GM23338 (cell line): ENCODE measurements at regions not wholly inside any gene's neighbourhood (a gene's known extent, or its start where the extent isn't known, plus 50 kb on each side); places are given as distances from the start of the nearest gene placed in this dataset.

ENCODE experiments used
- ATAC-seq: fragments of 200-7000 bp; cut with Tn5 transposase; 3 replicates; pipeline ENCODE4 v1.9.1; 2020
- DNase-seq: peaks from one replicate; pipeline ENCODE4 v3.0.0-alpha.2; 2015; ENCODE audit warnings: low spot score
- H2AFZ ChIP-seq: fragments of 200-600 bp; sonication (generic); 2 replicates; pipeline ENCODE4 v1.8.0; 2016; ENCODE audit warnings: antibody characterized with exemption, mild to moderate bottlenecking, moderate library complexity
- H3F3A ChIP-seq: fragments of 200-600 bp; sonication (generic); replicated peaks from 2 replicates; pipeline ENCODE4 v1.8.0; 2017; ENCODE audit warnings: antibody characterized with exemption, mixed run types, low read depth
- H3K27ac ChIP-seq: fragments of 200-600 bp; sonication (generic); 2 replicates; pipeline ENCODE4 v1.6.1; 2016; ENCODE audit warnings: low read depth
- H3K27me3 ChIP-seq: fragments of 200-600 bp; sonication (generic); 2 replicates; pipeline ENCODE4 v1.8.0; 2016; ENCODE audit warnings: mild to moderate bottlenecking, mixed run types, moderate library complexity; ENCODE audit not compliant: insufficient read depth
- H3K36me3 ChIP-seq: fragments of 200-600 bp; sonication (generic); 2 replicates; pipeline ENCODE4 v1.8.0; 2016; ENCODE audit warnings: mild to moderate bottlenecking; ENCODE audit not compliant: insufficient read depth
- H3K4me1 ChIP-seq: fragments of 200-600 bp; sonication (generic); 2 replicates; pipeline ENCODE4 v1.8.0; 2016; ENCODE audit warnings: mild to moderate bottlenecking, moderate library complexity; ENCODE audit not compliant: insufficient read depth
- H3K4me2 ChIP-seq: fragments of 200-600 bp; sonication (generic); 2 replicates; pipeline ENCODE4 v1.7.1; 2017; ENCODE audit warnings: mixed run types
- H3K4me3 ChIP-seq: fragments of 200-600 bp; sonication (generic); 2 replicates; pipeline ENCODE4 v1.6.1; 2016; ENCODE audit warnings: mixed run types
- H3K79me2 ChIP-seq: fragments of 200-600 bp; sonication (generic); replicated peaks from 2 replicates; pipeline ENCODE4 v1.8.0; 2017; ENCODE audit warnings: mild to moderate bottlenecking; ENCODE audit not compliant: insufficient read depth
- H3K9me2 ChIP-seq: fragments of 200-600 bp; sonication (generic); 2 replicates; pipeline ENCODE4 v1.8.0; 2017; ENCODE audit not compliant: insufficient read depth
- H4K20me1 ChIP-seq: fragments of 200-600 bp; sonication (generic); replicated peaks from 2 replicates; pipeline ENCODE4 v1.8.0; 2017; ENCODE audit warnings: mild to moderate bottlenecking; ENCODE audit not compliant: insufficient read depth
- H3K27ac Mint-ChIP-seq: 2 replicates; pipeline ENCODE4 v1.8.0; 2020; ENCODE audit warnings: inconsistent platforms, mild to moderate bottlenecking, moderate library complexity, mixed read lengths
- H3K27me3 Mint-ChIP-seq: 3 replicates; pipeline ENCODE4 v1.8.0; 2022; ENCODE audit warnings: low read depth, mild to moderate bottlenecking, moderate library complexity, mixed read lengths, inconsistent platforms; ENCODE audit not compliant: insufficient read depth, poor library complexity
- H3K36me3 Mint-ChIP-seq: 3 replicates; pipeline ENCODE4 v1.8.0; 2021; ENCODE audit warnings: low read depth, mild to moderate bottlenecking, inconsistent platforms, moderate library complexity, mixed read lengths
- H3K4me1 Mint-ChIP-seq: 3 replicates; pipeline ENCODE4 v1.8.0; 2020; ENCODE audit warnings: mild to moderate bottlenecking, inconsistent platforms, mixed read lengths
- H3K4me3 Mint-ChIP-seq: 3 replicates; pipeline ENCODE4 v1.8.0; 2021; ENCODE audit warnings: moderate library complexity, mild to moderate bottlenecking, inconsistent platforms, mixed read lengths
- H3K9me3 Mint-ChIP-seq: 3 replicates; pipeline ENCODE4 v1.8.0; 2020; ENCODE audit warnings: moderate library complexity, mild to moderate bottlenecking, inconsistent platforms, mixed read lengths
- EZH2 ChIP-seq: fragments of 200-600 bp; sonication (generic); IDR thresholded peaks from one replicate; pipeline ENCODE4 v1.8.0; 2017; ENCODE audit warnings: antibody characterized with exemption, mild to moderate bottlenecking, low read depth; ENCODE audit not compliant: unreplicated experiment
- EZH2phosphoT487 ChIP-seq: fragments of 200-600 bp; sonication (generic); IDR thresholded peaks from one replicate; pipeline ENCODE4 v1.8.1; 2018; ENCODE audit warnings: antibody characterized with exemption; ENCODE audit not compliant: unreplicated experiment
- NANOG ChIP-seq: IDR thresholded peaks from 2 replicates; pipeline ENCODE4 v1.6.1; 2016; ENCODE audit warnings: antibody characterized with exemption, borderline replicate concordance
- POLR2AphosphoS5 ChIP-seq: IDR thresholded peaks from 2 replicates; pipeline ENCODE4 v1.6.1; 2016; ENCODE audit warnings: antibody characterized with exemption, low read depth
- ZNF331 ChIP-seq: fragments of 250-450 bp; sonication (Bioruptor Pico); IDR thresholded peaks from 2 replicates; pipeline ENCODE4 v1.5.0; 2020; ENCODE audit warnings: low read depth, mild to moderate bottlenecking, moderate library complexity
- TF ChIP-seq, protein P1 (sequence below): fragments of 250-450 bp; sonication (Bioruptor Pico); IDR thresholded peaks from 2 replicates; pipeline ENCODE4 v1.5.0; 2020; ENCODE audit warnings: mild to moderate bottlenecking, moderate library complexity
- TF ChIP-seq, protein P2 (sequence below): IDR thresholded peaks from one replicate; pipeline ENCODE4 v1.6.1; 2018; ENCODE audit warnings: antibody characterized with exemption; ENCODE audit not compliant: unreplicated experiment
- TF ChIP-seq, protein P3 (sequence below), 2 experiments: fragments of 200-600 bp in 1 of 2; sonication (generic) in 1 of 2; conservative IDR thresholded peaks; 2 replicates each; pipeline versions ENCODE4 v1.5.1 to v1.6.1; 2016 to 2017; ENCODE audit warnings: antibody characterized with exemption in 2 of 2, low read depth in 2 of 2, mild to moderate bottlenecking in 2 of 2, moderate library complexity in 1 of 2
- TF ChIP-seq, protein P4 (sequence below): IDR thresholded peaks from 2 replicates; pipeline ENCODE4 v1.6.1; 2016; ENCODE audit warnings: antibody characterized with exemption

DNA sequence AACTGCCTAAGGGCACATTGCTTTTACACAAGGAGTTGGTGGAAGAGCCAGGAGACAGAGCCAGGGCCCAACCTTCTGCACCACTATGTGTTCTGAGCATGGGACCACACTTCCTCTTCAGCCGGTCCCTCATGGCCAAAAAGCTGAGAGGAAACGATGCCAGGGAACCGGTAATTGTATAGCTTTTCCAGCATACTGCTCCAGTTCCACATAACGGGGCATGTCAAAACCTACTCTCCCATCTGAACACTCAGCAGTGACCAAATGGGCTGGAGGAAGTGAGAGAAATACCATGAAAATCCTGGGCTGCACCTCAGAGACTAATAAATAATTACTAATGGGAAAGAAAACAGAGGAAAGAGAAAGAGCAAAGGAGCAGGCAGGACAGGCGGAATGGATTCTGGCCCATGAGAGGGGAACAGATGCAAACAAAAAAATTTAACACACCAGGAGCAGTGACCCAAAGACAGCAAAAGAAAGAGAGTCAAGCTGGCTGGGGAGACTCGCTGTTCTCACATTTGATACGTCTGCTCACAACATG lies 52.0 kb upstream of the BMP2 start:
- H3K4me1 Mint-ChIP-seq, result peaks cover 5% of the 10 kb centered on the region; the same call in 2 of the 3 replicates
- no peak overlapping the region for H3K4me3 ChIP-seq
- H3K27me3 ChIP-seq, result no peaks in the 10 kb centered on the region
- TF ChIP-seq, protein P1, sequence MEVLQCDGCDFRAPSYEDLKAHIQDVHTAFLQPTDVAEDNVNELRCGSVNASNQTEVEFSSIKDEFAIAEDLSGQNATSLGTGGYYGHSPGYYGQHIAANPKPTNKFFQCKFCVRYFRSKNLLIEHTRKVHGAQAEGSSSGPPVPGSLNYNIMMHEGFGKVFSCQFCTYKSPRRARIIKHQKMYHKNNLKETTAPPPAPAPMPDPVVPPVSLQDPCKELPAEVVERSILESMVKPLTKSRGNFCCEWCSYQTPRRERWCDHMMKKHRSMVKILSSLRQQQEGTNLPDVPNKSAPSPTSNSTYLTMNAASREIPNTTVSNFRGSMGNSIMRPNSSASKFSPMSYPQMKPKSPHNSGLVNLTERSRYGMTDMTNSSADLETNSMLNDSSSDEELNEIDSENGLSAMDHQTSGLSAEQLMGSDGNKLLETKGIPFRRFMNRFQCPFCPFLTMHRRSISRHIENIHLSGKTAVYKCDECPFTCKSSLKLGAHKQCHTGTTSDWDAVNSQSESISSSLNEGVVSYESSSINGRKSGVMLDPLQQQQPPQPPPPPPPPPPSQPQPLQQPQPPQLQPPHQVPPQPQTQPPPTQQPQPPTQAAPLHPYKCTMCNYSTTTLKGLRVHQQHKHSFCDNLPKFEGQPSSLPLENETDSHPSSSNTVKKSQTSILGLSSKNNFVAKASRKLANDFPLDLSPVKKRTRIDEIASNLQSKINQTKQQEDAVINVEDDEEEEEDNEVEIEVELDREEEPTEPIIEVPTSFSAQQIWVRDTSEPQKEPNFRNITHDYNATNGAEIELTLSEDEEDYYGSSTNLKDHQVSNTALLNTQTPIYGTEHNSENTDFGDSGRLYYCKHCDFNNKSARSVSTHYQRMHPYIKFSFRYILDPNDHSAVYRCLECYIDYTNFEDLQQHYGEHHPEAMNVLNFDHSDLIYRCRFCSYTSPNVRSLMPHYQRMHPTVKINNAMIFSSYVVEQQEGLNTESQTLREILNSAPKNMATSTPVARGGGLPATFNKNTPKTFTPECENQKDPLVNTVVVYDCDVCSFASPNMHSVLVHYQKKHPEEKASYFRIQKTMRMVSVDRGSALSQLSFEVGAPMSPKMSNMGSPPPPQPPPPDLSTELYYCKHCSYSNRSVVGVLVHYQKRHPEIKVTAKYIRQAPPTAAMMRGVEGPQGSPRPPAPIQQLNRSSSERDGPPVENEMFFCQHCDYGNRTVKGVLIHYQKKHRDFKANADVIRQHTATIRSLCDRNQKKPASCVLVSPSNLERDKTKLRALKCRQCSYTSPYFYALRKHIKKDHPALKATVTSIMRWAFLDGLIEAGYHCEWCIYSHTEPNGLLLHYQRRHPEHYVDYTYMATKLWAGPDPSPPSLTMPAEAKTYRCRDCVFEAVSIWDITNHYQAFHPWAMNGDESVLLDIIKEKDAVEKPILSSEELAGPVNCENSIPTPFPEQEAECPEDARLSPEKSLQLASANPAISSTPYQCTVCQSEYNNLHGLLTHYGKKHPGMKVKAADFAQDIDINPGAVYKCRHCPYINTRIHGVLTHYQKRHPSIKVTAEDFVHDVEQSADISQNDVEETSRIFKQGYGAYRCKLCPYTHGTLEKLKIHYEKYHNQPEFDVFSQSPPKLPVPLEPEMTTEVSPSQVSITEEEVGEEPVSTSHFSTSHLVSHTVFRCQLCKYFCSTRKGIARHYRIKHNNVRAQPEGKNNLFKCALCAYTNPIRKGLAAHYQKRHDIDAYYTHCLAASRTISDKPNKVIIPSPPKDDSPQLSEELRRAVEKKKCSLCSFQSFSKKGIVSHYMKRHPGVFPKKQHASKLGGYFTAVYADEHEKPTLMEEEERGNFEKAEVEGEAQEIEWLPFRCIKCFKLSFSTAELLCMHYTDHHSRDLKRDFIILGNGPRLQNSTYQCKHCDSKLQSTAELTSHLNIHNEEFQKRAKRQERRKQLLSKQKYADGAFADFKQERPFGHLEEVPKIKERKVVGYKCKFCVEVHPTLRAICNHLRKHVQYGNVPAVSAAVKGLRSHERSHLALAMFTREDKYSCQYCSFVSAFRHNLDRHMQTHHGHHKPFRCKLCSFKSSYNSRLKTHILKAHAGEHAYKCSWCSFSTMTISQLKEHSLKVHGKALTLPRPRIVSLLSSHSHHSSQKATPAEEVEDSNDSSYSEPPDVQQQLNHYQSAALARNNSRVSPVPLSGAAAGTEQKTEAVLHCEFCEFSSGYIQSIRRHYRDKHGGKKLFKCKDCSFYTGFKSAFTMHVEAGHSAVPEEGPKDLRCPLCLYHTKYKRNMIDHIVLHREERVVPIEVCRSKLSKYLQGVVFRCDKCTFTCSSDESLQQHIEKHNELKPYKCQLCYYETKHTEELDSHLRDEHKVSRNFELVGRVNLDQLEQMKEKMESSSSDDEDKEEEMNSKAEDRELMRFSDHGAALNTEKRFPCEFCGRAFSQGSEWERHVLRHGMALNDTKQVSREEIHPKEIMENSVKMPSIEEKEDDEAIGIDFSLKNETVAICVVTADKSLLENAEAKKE (CRISPR knock-in tag), result no peak
- H3K9me3 Mint-ChIP-seq, result peaks cover 5% of the 10 kb centered on the region; the same call in 2 of the 3 replicates
- peaks cover 7% of the 10 kb centered on the region for H3K9me2 ChIP-seq
- DNase-seq, result no peak
- no peak overlapping the region for H3K4me2 ChIP-seq
- H3K36me3 ChIP-seq, result no peaks in the 10 kb centered on the region
- no peak overlapping the region for H3K4me3 Mint-ChIP-seq
- no peak for ATAC-seq
- no peaks in the 10 kb centered on the region for H3K36me3 Mint-ChIP-seq
- H3K27ac Mint-ChIP-seq, result no peak overlapping the region
- no peak overlapping the region for H3K27ac ChIP-seq
- peaks cover 2% of the 10 kb centered on the region for H3K27me3 Mint-ChIP-seq
- H4K20me1 ChIP-seq, result no peaks in the 10 kb centered on the region
- H3K79me2 ChIP-seq, result no peaks in the 10 kb centered on the region
- H2AFZ ChIP-seq, result no peak overlapping the region; the same call in 1 of the 2 replicates
- H3K4me1 ChIP-seq, result no peaks in the 10 kb centered on the region
- H3F3A ChIP-seq, result no peaks in the 10 kb centered on the region

DNA sequence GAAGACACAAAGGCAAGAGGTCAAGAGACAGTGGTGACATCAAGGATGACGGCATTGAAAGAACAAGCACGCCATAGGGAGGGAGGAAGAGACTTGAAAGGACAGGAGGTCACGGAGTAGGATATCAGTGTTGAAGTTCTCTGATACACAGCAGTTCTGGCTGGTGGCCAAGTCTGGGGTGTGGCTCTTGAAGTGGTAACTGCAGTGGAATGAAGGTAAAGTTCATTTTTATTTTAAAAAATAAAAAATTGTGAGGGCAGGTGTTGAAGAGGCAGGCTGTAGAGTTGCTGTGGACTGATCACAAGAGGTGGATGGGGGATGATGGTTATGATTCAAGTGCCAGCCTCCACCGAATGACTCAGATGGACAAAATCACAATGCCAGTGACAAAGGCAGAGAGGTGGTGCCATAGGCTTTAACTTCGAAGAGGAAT lies 53.2 kb upstream of the BMP2 start:
- Histone ChIP-seq H3K4me3 (no peak overlapping the region), H3K4me2 (no peak overlapping the region), H3F3A (no peaks in the 10 kb centered on the region), H3K27ac (no peak overlapping the region), H4K20me1 (no peaks in the 10 kb centered on the region), H3K4me1 (no peaks in the 10 kb centered on the region), H3K79me2 (no peaks in the 10 kb centered on the region), H2AFZ (no peak overlapping the region), H3K27me3 (no peaks in the 10 kb centered on the region), H3K9me2 (peaks cover 7% of the 10 kb centered on the region), H3K36me3 (no peaks in the 10 kb centered on the region)
- peaks cover 2% of the 10 kb centered on the region; the same call in 2 of the 3 replicates for H3K9me3 Mint-ChIP-seq
- H3K27ac Mint-ChIP-seq, result no peak overlapping the region
- peaks cover 2% of the 10 kb centered on the region for H3K27me3 Mint-ChIP-seq
- H3K4me3 Mint-ChIP-seq, result no peak overlapping the region
- H3K36me3 Mint-ChIP-seq, result no peaks in the 10 kb centered on the region
- DNase-seq, result no peak
- peaks cover 5% of the 10 kb centered on the region; the same call in 2 of the 3 replicates for H3K4me1 Mint-ChIP-seq
- no peak for ATAC-seq
- TF ChIP-seq EZH2, result no peak
- TF ChIP-seq EZH2phosphoT487, result no peak
- TF ChIP-seq, protein P2, sequence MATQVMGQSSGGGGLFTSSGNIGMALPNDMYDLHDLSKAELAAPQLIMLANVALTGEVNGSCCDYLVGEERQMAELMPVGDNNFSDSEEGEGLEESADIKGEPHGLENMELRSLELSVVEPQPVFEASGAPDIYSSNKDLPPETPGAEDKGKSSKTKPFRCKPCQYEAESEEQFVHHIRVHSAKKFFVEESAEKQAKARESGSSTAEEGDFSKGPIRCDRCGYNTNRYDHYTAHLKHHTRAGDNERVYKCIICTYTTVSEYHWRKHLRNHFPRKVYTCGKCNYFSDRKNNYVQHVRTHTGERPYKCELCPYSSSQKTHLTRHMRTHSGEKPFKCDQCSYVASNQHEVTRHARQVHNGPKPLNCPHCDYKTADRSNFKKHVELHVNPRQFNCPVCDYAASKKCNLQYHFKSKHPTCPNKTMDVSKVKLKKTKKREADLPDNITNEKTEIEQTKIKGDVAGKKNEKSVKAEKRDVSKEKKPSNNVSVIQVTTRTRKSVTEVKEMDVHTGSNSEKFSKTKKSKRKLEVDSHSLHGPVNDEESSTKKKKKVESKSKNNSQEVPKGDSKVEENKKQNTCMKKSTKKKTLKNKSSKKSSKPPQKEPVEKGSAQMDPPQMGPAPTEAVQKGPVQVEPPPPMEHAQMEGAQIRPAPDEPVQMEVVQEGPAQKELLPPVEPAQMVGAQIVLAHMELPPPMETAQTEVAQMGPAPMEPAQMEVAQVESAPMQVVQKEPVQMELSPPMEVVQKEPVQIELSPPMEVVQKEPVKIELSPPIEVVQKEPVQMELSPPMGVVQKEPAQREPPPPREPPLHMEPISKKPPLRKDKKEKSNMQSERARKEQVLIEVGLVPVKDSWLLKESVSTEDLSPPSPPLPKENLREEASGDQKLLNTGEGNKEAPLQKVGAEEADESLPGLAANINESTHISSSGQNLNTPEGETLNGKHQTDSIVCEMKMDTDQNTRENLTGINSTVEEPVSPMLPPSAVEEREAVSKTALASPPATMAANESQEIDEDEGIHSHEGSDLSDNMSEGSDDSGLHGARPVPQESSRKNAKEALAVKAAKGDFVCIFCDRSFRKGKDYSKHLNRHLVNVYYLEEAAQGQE, result no peak
- no peak for TF ChIP-seq NANOG
- TF ChIP-seq ZNF331 (CRISPR knock-in tag), result no peak
- TF ChIP-seq POLR2AphosphoS5, result no peak
- TF ChIP-seq, protein P3, sequence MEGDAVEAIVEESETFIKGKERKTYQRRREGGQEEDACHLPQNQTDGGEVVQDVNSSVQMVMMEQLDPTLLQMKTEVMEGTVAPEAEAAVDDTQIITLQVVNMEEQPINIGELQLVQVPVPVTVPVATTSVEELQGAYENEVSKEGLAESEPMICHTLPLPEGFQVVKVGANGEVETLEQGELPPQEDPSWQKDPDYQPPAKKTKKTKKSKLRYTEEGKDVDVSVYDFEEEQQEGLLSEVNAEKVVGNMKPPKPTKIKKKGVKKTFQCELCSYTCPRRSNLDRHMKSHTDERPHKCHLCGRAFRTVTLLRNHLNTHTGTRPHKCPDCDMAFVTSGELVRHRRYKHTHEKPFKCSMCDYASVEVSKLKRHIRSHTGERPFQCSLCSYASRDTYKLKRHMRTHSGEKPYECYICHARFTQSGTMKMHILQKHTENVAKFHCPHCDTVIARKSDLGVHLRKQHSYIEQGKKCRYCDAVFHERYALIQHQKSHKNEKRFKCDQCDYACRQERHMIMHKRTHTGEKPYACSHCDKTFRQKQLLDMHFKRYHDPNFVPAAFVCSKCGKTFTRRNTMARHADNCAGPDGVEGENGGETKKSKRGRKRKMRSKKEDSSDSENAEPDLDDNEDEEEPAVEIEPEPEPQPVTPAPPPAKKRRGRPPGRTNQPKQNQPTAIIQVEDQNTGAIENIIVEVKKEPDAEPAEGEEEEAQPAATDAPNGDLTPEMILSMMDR (conservative IDR thresholded peaks at IDR 0.05; ENCODE audit: low read depth in 2 of 2), result no peak
- TF ChIP-seq, protein P4, sequence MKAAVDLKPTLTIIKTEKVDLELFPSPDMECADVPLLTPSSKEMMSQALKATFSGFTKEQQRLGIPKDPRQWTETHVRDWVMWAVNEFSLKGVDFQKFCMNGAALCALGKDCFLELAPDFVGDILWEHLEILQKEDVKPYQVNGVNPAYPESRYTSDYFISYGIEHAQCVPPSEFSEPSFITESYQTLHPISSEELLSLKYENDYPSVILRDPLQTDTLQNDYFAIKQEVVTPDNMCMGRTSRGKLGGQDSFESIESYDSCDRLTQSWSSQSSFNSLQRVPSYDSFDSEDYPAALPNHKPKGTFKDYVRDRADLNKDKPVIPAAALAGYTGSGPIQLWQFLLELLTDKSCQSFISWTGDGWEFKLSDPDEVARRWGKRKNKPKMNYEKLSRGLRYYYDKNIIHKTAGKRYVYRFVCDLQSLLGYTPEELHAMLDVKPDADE, result no peak
